HFF-Myc (cell line): ENCODE measurements at regions not wholly inside any gene's neighbourhood (a gene's known extent, or its start where the extent isn't known, plus 50 kb on each side); places are given as distances from the start of the nearest gene placed in this dataset.

Experiments
- DNase-seq: peaks from one replicate; pipeline ENCODE4 v3.0.0-alpha.2; 2011; ENCODE audit warnings: low read depth; ENCODE audit errors: extremely low read depth
- H3K4me3 ChIP-seq: replicated peaks from 2 replicates; pipeline ENCODE4 v1.5.1; 2011; ENCODE audit warnings: low read depth, mild to moderate bottlenecking, control low read depth, low read length
- CTCF ChIP-seq: IDR thresholded peaks from 2 replicates; pipeline ENCODE4 v1.5.1; 2012; ENCODE audit warnings: mild to moderate bottlenecking, low read depth, low read length, control low read depth; ENCODE audit errors: missing control alignments

GRCh38 chr14:85319101-85319500, 210.8 kb upstream of the FLRT2 start:
- H3K4me3 ChIP-seq = no peak overlapping the region
- no peak for DNase-seq
- TF ChIP-seq CTCF = no peak

- DNase-seq = no peak
- no peak for TF ChIP-seq CTCF
- no peak overlapping the region for H3K4me3 ChIP-seq
Measured at GRCh38 chr14:85319998-85320630, 209.8 kb upstream of the FLRT2 start.

- TF ChIP-seq CTCF = no peak
- no peak for DNase-seq
Measured at GRCh38 chr14:85325134-85326017, 204.6 kb upstream of the FLRT2 start.

GRCh38 chr14:85332401-85332800, 197.5 kb upstream of the FLRT2 start:
- DNase-seq = no peak
- TF ChIP-seq CTCF = no peak
- H3K4me3 ChIP-seq = no peak overlapping the region

More at GRCh38 chr14:85325134-85326017, 204.6 kb upstream of the FLRT2 start:
- H3K4me3 ChIP-seq = no peak overlapping the region

GRCh38 chr14:85333313-85333712, 196.6 kb upstream of the FLRT2 start:
- peak; percentile 76 for DNase-seq
- TF ChIP-seq CTCF = no peak
- no peak overlapping the region for H3K4me3 ChIP-seq

GRCh38 chr14:85333841-85334240, 196.1 kb upstream of the FLRT2 start:
- no peak for DNase-seq
- no peak overlapping the region for H3K4me3 ChIP-seq
- no peak for TF ChIP-seq CTCF
